A549 (cell line): ENCODE measurements at regions not wholly inside any gene's neighbourhood (a gene's known extent, or its start where the extent isn't known, plus 50 kb on each side); places are given as distances from the start of the nearest gene placed in this dataset.

Experiments
- ATAC-seq, 2 experiments: fragments of 200-7000 bp in 1 of 2; fragments of >200 bp in 1 of 2; cut with Nextera tagmentation in 1 of 2; cut with Tn5 transposase in 1 of 2; 3 replicates each; pipeline versions ENCODE4 v1.8.0 to v1.9.1; 2018 to 2020; ENCODE audit warnings: mild to moderate bottlenecking in 1 of 2, moderate library complexity in 1 of 2
- CTCF ChIA-PET: fragments of 300-600 bp; sonication (Branson Sonifier 250); formaldehyde crosslinking; extraction: SDS; loops from one replicate; lab custom pipeline; 2021; ENCODE audit warnings: antibody characterized with exemption, inconsistent platforms; lab: Yijun Ruan, JAX
- POLR2A ChIA-PET: fragments of 350-600 bp; formaldehyde crosslinking; extraction: SDS; loops from one replicate; lab custom pipeline; 2021; ENCODE audit warnings: antibody characterized with exemption, inconsistent platforms; lab: Yijun Ruan, JAX
- DNase-seq, 2 experiments: peaks; one replicate each; pipeline versions ENCODE4 v3.0.0 to v3.0.0-alpha.2; 2011 to 2016; ENCODE audit warnings: low read depth in 1 of 2, low spot score in 1 of 2
- FAIRE-seq: peaks from 2 replicates; lab custom pipeline; 2011; peaks lifted over from hg19 to GRCh38; lab: Jason Lieb, UNC
- H3K27ac ChIP-seq, 2 experiments: fragments of >200 bp; sonication (Bioruptor Twin); formaldehyde crosslinking; 3 replicates each; pipeline ENCODE4 v1.5.1; 2016 to 2017
- H3K4me1 ChIP-seq: fragments of >200 bp; sonication (Bioruptor Twin); formaldehyde crosslinking; 3 replicates; pipeline ENCODE4 v1.6.1; 2016
- H3K4me2 ChIP-seq: fragments of >200 bp; sonication (Bioruptor Twin); formaldehyde crosslinking; 3 replicates; pipeline ENCODE4 v1.6.1; 2016
- H3K4me3 ChIP-seq: fragments of >200 bp; sonication (Bioruptor Twin); formaldehyde crosslinking; 3 replicates; pipeline ENCODE4 v1.5.1; 2016
- H3K9me3 ChIP-seq: fragments of >200 bp; sonication (Bioruptor Twin); formaldehyde crosslinking; 3 replicates; pipeline ENCODE4 v1.6.1; 2016
- ATOH8 ChIP-seq: fragments of 250-450 bp; sonication (Bioruptor Pico); IDR thresholded peaks from 2 replicates; pipeline ENCODE4 v1.5.0; 2020; ENCODE audit warnings: low read depth, mild to moderate bottlenecking, moderate library complexity
- CBX8 ChIP-seq: fragments of 200-600 bp; sonication (generic); IDR thresholded peaks from 2 replicates; pipeline ENCODE4 v1.6.1; 2016
- CHD4 ChIP-seq: fragments of 200-600 bp; sonication (generic); IDR thresholded peaks from 2 replicates; pipeline ENCODE4 v1.6.1; 2016; ENCODE audit warnings: antibody characterized with exemption, mild to moderate bottlenecking, borderline replicate concordance
- CTCF ChIP-seq: fragments of >200 bp; sonication (Bioruptor Twin); formaldehyde crosslinking; IDR thresholded peaks from 3 replicates; pipeline ENCODE4 v1.5.1; 2016
- EHF ChIP-seq: fragments of 250-450 bp; sonication (Bioruptor Pico); IDR thresholded peaks from 2 replicates; pipeline ENCODE4 v1.5.0; 2020; ENCODE audit warnings: mild to moderate bottlenecking
- EHMT2 ChIP-seq: fragments of 200-600 bp; sonication (generic); IDR thresholded peaks from 2 replicates; pipeline ENCODE4 v1.6.1; 2016; ENCODE audit warnings: antibody characterized with exemption, low read depth, mild to moderate bottlenecking, moderate library complexity
- ELK1 ChIP-seq: fragments of 150-350 bp; IDR thresholded peaks from 2 replicates; pipeline ENCODE4 v1.6.1; 2014; ENCODE audit warnings: low read depth, mild to moderate bottlenecking, low read length
- FOSL2 ChIP-seq, 2 experiments: fragments of 450-650 bp in 1 of 2; fragments of >200 bp in 1 of 2; sonication (Bioruptor Twin) in 1 of 2; formaldehyde crosslinking; IDR thresholded peaks; 2 replicates each; pipeline versions ENCODE4 v1.5.0 to v1.6.1; 2016 to 2020; ENCODE audit warnings: mild to moderate bottlenecking in 1 of 2, moderate library complexity in 1 of 2
- FOXS1 ChIP-seq: fragments of 250-450 bp; sonication (Bioruptor Pico); IDR thresholded peaks from 2 replicates; pipeline ENCODE4 v1.5.0; 2020; ENCODE audit warnings: mild to moderate bottlenecking, moderate library complexity
- HES2 ChIP-seq: fragments of >200 bp; sonication (Bioruptor Twin); formaldehyde crosslinking; IDR thresholded peaks from 2 replicates; pipeline ENCODE4 v1.6.1; 2016
- HMGXB4 ChIP-seq: fragments of 250-450 bp; sonication (Bioruptor Pico); IDR thresholded peaks from 2 replicates; pipeline ENCODE4 v1.5.0; 2021; ENCODE audit warnings: mild to moderate bottlenecking, moderate library complexity, borderline replicate concordance
- JUNB ChIP-seq: fragments of >200 bp; sonication (Bioruptor Twin); formaldehyde crosslinking; IDR thresholded peaks from 2 replicates; pipeline ENCODE4 v1.6.1; 2016
- MAZ ChIP-seq: fragments of 150-350 bp; IDR thresholded peaks from 2 replicates; pipeline ENCODE4 v1.6.1; 2014; ENCODE audit warnings: antibody characterized with exemption, low read depth, low read length, borderline replicate concordance
- MYC ChIP-seq: IDR thresholded peaks from 2 replicates; pipeline ENCODE4 v1.6.1; 2012; ENCODE audit warnings: mild to moderate bottlenecking, inconsistent platforms, low read length, improper control_type of control experiment, borderline replicate concordance
- NPAS2 ChIP-seq: fragments of 250-450 bp; sonication (Bioruptor Pico); IDR thresholded peaks from 2 replicates; pipeline ENCODE4 v1.8.0; 2022; ENCODE audit warnings: mild to moderate bottlenecking, moderate library complexity, borderline replicate concordance
- PBX3 ChIP-seq: IDR thresholded peaks from 2 replicates; pipeline ENCODE4 v1.6.1; 2012
- RCOR1 ChIP-seq: fragments of 150-350 bp; IDR thresholded peaks from 2 replicates; pipeline ENCODE4 v1.6.1; 2014; ENCODE audit warnings: antibody characterized with exemption, low read length, low read depth
- REST ChIP-seq: fragments of 200-600 bp; sonication (generic); IDR thresholded peaks from 2 replicates; pipeline ENCODE4 v1.6.1; 2016; ENCODE audit warnings: antibody characterized with exemption, mild to moderate bottlenecking, moderate library complexity
- SMC3 ChIP-seq: fragments of >200 bp; sonication (Bioruptor Twin); formaldehyde crosslinking; IDR thresholded peaks from 3 replicates; pipeline ENCODE4 v1.6.1; 2018; ENCODE audit warnings: inconsistent platforms
- USF2 ChIP-seq: fragments of 450-650 bp; IDR thresholded peaks from 2 replicates; pipeline ENCODE4 v1.6.1; 2014; ENCODE audit warnings: antibody characterized with exemption
- ZNF302 ChIP-seq: fragments of 250-450 bp; sonication (Bioruptor Pico); IDR thresholded peaks from 2 replicates; pipeline ENCODE4 v1.9.0; 2021; ENCODE audit warnings: inconsistent platforms, mild to moderate bottlenecking, moderate library complexity
- WGBS: methylation state at CpG from one replicate; pipeline ENCODE4 v1.1.6; 2017; ENCODE audit errors: missing lambda C conversion rate; 5-methylcytosine and 5-hydroxymethylcytosine counted together

- Histone ChIP-seq H3K27ac (no peak overlapping the region), H3K9me3 (no peaks in the 10 kb centered on the region), H3K4me1 (no peaks in the 10 kb centered on the region), H3K4me2 (no peak overlapping the region), H3K4me3 (no peak overlapping the region)
- ATAC-seq: no peak
- WGBS: 48% methylated on average over 2 of the region's 2 CpGs
- no peak for DNase-seq
- ChIA-PET POLR2A (no interaction called here), CTCF (no interaction called here)
- no peak for TF ChIP-seq CBX8
- no peak for TF ChIP-seq HMGXB4 (CRISPR knock-in tag)
- TF ChIP-seq NPAS2: no peak
- no peak for TF ChIP-seq FOSL2 (IDR thresholded peaks at IDR 0.05)
- no peak for TF ChIP-seq FOSL2 (CRISPR knock-in tag; IDR thresholded peaks at IDR 0.05)
- TF ChIP-seq FOXS1 (CRISPR knock-in tag): no peak
- TF ChIP-seq CTCF: no peak
- no peak for TF ChIP-seq PBX3
- no peak for TF ChIP-seq RCOR1
- no peak for TF ChIP-seq HES2
- TF ChIP-seq EHMT2: no peak
- no peak for TF ChIP-seq JUNB
- no peak for TF ChIP-seq EHF (CRISPR knock-in tag)
- TF ChIP-seq MYC: no peak
- no peak for TF ChIP-seq ELK1
- TF ChIP-seq ZNF302 (CRISPR knock-in tag): no peak
- no peak for FAIRE-seq
Measured at GRCh38 chr21:28150778-28151177, 841.9 kb downstream of the LTN1 start.

- CTCF ChIA-PET: no interaction called here
- FAIRE-seq (no peak), ATAC-seq (no peak), DNase-seq (no peak)
- H3K4me3 ChIP-seq: no peak overlapping the region
- 26% methylated on average over 4 of the region's 4 CpGs for WGBS
- no peak overlapping the region for H3K4me2 ChIP-seq
- no peak overlapping the region for H3K27ac ChIP-seq
- POLR2A ChIA-PET: no interaction called here
- no peaks in the 10 kb centered on the region for H3K4me1 ChIP-seq
- no peaks in the 10 kb centered on the region for H3K9me3 ChIP-seq
- TF ChIP-seq EHF (CRISPR knock-in tag): no peak
- no peak for TF ChIP-seq CHD4
- TF ChIP-seq SMC3: no peak
- no peak for TF ChIP-seq ATOH8 (CRISPR knock-in tag)
- no peak for TF ChIP-seq MAZ
- no peak for TF ChIP-seq USF2
- no peak for TF ChIP-seq FOXS1 (CRISPR knock-in tag)
- TF ChIP-seq HMGXB4 (CRISPR knock-in tag): no peak
- no peak for TF ChIP-seq REST
- TF ChIP-seq NPAS2: no peak
- TF ChIP-seq JUNB: no peak
Measured at GRCh38 chr21:28148400-28149064, 844.1 kb downstream of the LTN1 start.
